CD14-positive monocyte (primary cell): ENCODE measurements at regions not wholly inside any gene's neighbourhood (a gene's known extent, or its start where the extent isn't known, plus 50 kb on each side); places are given as distances from the start of the nearest gene placed in this dataset.

ENCODE experiments used
- DNase-seq, 3 donors: peaks; one replicate each; pipeline ENCODE4 v3.0.0-alpha.2; 2011 to 2022
- H2AFZ ChIP-seq: 2 replicates; pipeline ENCODE4 v1.6.0; 2012; ENCODE audit warnings: mild to moderate bottlenecking, low read depth, low read length, inconsistent platforms; ENCODE audit not compliant: insufficient read depth, poor library complexity, severe bottlenecking
- H3K27ac ChIP-seq, 2 donors: 1 replicate in 1 of 2; 2 replicates in 1 of 2; pipeline ENCODE4 v1.5.1; 2012 to 2013; ENCODE audit warnings: low read length in 2 of 2, control low read depth in 1 of 2, inconsistent platforms in 1 of 2, low read depth in 1 of 2, mild to moderate bottlenecking in 1 of 2
- H3K27me3 ChIP-seq, 2 donors: one replicate each; pipeline versions ENCODE4 v1.6.0 to v1.6.1; 2011 to 2013; ENCODE audit warnings: low read length in 2 of 2; ENCODE audit not compliant: control insufficient read depth in 2 of 2, insufficient read depth in 2 of 2
- H3K36me3 ChIP-seq, 2 donors: replicated peaks in 1 of 2; 1 replicate in 1 of 2; 2 replicates in 1 of 2; pipeline versions ENCODE4 v1.5.1 to v1.6.1; 2012 to 2013; ENCODE audit warnings: low read length in 2 of 2, control low read depth in 1 of 2, inconsistent platforms in 1 of 2, mild to moderate bottlenecking in 1 of 2; ENCODE audit not compliant: insufficient read depth in 2 of 2, control insufficient read depth in 1 of 2
- H3K4me1 ChIP-seq, 2 donors: 1 replicate in 1 of 2; 2 replicates in 1 of 2; pipeline versions ENCODE4 v1.5.1 to v1.6.1; 2012 to 2013; ENCODE audit warnings: low read length in 2 of 2, control low read depth in 1 of 2, inconsistent platforms in 1 of 2, mild to moderate bottlenecking in 1 of 2, moderate library complexity in 1 of 2; ENCODE audit not compliant: insufficient read depth in 2 of 2, control insufficient read depth in 1 of 2
- H3K4me2 ChIP-seq: replicated peaks from 2 replicates; pipeline ENCODE3; 2012; ENCODE audit warnings: low read length, moderate library complexity, mild to moderate bottlenecking; ENCODE audit not compliant: poor library complexity, severe bottlenecking; ENCODE audit errors: extremely low read depth
- H3K4me3 ChIP-seq, 3 experiments: fragments of 200-600 bp in 1 of 3; sonication (generic) in 1 of 3; replicated peaks in 1 of 3; 1 replicate in 2 of 3; 2 replicates in 1 of 3; pipeline ENCODE4 v1.5.1; 2011 to 2013; ENCODE audit warnings: low read length in 3 of 3, mild to moderate bottlenecking in 3 of 3, control low read depth in 2 of 3, low read depth in 2 of 3, inconsistent platforms in 1 of 3, moderate library complexity in 1 of 3
- H3K79me2 ChIP-seq: 2 replicates; pipeline ENCODE4 v1.6.0; 2012; ENCODE audit warnings: mild to moderate bottlenecking, control low read depth, inconsistent platforms, low read length, moderate library complexity; ENCODE audit not compliant: insufficient read depth
- H3K9ac ChIP-seq: 2 replicates; pipeline ENCODE4 v1.6.0; 2017; ENCODE audit warnings: low read length, mild to moderate bottlenecking; ENCODE audit not compliant: insufficient read depth, poor library complexity, severe bottlenecking
- H3K9me3 ChIP-seq, 2 donors: replicated peaks in 1 of 2; 1 replicate in 1 of 2; 2 replicates in 1 of 2; pipeline versions ENCODE4 v1.5.1 to v1.6.1; 2012 to 2013; ENCODE audit warnings: low read length in 2 of 2, control low read depth in 1 of 2; ENCODE audit not compliant: control insufficient read depth in 1 of 2, insufficient read depth in 1 of 2
- H4K20me1 ChIP-seq: 2 replicates; pipeline ENCODE4 v1.6.0; 2012; ENCODE audit warnings: mild to moderate bottlenecking, low read length, control low read depth, moderate library complexity; ENCODE audit not compliant: insufficient read depth
- H3K27ac Mint-ChIP-seq, 7 donors: one replicate each; pipeline ENCODE4 v1.8.0; 2020; ENCODE audit warnings: mild to moderate bottlenecking in 7 of 7, mixed read lengths in 7 of 7, moderate library complexity in 6 of 7, inconsistent platforms in 2 of 7
- H3K27me3 Mint-ChIP-seq, 3 donors: one replicate each; pipeline ENCODE4 v1.8.0; 2021 to 2022; ENCODE audit warnings: low read depth in 3 of 3, mild to moderate bottlenecking in 3 of 3, mixed read lengths in 3 of 3, moderate library complexity in 3 of 3, inconsistent platforms in 1 of 3
- H3K36me3 Mint-ChIP-seq, 2 donors: one replicate each; pipeline ENCODE4 v1.8.0; 2020; ENCODE audit warnings: mixed read lengths in 2 of 2, inconsistent platforms in 1 of 2, mild to moderate bottlenecking in 1 of 2
- H3K4me1 Mint-ChIP-seq: one replicate; pipeline ENCODE4 v1.8.0; 2020; ENCODE audit warnings: mild to moderate bottlenecking, mixed read lengths
- H3K4me3 Mint-ChIP-seq, 2 donors: one replicate each; pipeline ENCODE4 v1.8.0; 2020; ENCODE audit warnings: mild to moderate bottlenecking in 2 of 2, mixed read lengths in 2 of 2, moderate library complexity in 1 of 2
- H3K9me3 Mint-ChIP-seq, 7 donors: one replicate each; pipeline ENCODE4 v1.8.0; 2020 to 2022; ENCODE audit warnings: mixed read lengths in 7 of 7, mild to moderate bottlenecking in 6 of 7, moderate library complexity in 6 of 7, inconsistent platforms in 2 of 7
- WGBS: methylation state at CpG from one replicate; pipeline ENCODE4 v1.1.5; 2013; ENCODE audit warnings: missing lambda C conversion rate; ENCODE audit not compliant: insufficient coverage; 5-methylcytosine and 5-hydroxymethylcytosine counted together
- intact Hi-C, 2 donors: fragments of 100-400 bp; cut with micrococcal nuclease; formaldehyde crosslinking; loops; one replicate each; pipeline versions ENCODE4 v1.15.0 to v1.15.1; 2023
- TF ChIP-seq, protein P1 (sequence below): fragments of 200-600 bp; IDR thresholded peaks from one replicate; pipeline ENCODE4 v1.8.0; 2022; ENCODE audit warnings: antibody characterized with exemption, mild to moderate bottlenecking

DNA sequence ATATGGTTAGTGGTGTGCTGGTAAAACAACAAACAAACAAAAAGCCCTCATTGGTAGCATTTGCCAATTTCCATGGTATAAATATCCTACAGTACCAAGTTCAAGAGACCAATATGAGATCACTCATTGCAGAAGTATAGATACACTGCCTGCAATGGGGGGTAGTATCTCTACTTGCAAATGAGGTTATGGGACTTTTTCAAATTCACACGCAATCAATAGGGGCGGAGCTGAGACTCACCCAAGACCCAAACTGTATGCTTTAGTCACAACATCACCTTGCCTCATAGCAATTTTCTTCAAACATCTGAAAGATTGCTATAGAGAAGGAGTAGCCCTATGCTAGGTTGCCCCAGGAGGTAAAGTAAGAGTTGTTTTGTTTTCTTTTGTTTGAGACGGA, 93.7 kb downstream of the VCPKMT start:
- no peaks in the 10 kb centered on the region for H4K20me1 ChIP-seq
- no peak for DNase-seq
- H3K4me3 ChIP-seq: no peak overlapping the region
- H3K27me3 ChIP-seq: no peaks in the 10 kb centered on the region
- peaks cover 11 to 17% of the 10 kb centered on the region in 2 donors for H3K4me1 ChIP-seq
- H3K36me3 ChIP-seq: no peaks in the 10 kb centered on the region
- H3K27ac ChIP-seq: no peak overlapping the region
- no peaks in the 10 kb centered on the region for H3K79me2 ChIP-seq
- no peak overlapping the region for H2AFZ ChIP-seq
- H3K9me3 ChIP-seq: peaks cover 9 to 15% of the 10 kb centered on the region in 2 donors
- H3K4me3 Mint-ChIP-seq: no peak overlapping the region
- peaks cover 18% of the 10 kb centered on the region for H3K4me1 Mint-ChIP-seq
- peaks cover 6 to 7% of the 10 kb centered on the region in 2 donors for H3K36me3 Mint-ChIP-seq
- peaks cover 0 to under 1% (median 0%) of the 10 kb centered on the region in 3 donors for H3K27me3 Mint-ChIP-seq
- intact Hi-C loops: no loop called here
- 100% methylated on average over 1 of the region's 3 CpGs for WGBS
- no peak overlapping the region for H3K9ac ChIP-seq
- H3K9me3 Mint-ChIP-seq: peaks cover 11 to 29% (median 17%) of the 10 kb centered on the region in 7 donors
- TF ChIP-seq, protein P1, sequence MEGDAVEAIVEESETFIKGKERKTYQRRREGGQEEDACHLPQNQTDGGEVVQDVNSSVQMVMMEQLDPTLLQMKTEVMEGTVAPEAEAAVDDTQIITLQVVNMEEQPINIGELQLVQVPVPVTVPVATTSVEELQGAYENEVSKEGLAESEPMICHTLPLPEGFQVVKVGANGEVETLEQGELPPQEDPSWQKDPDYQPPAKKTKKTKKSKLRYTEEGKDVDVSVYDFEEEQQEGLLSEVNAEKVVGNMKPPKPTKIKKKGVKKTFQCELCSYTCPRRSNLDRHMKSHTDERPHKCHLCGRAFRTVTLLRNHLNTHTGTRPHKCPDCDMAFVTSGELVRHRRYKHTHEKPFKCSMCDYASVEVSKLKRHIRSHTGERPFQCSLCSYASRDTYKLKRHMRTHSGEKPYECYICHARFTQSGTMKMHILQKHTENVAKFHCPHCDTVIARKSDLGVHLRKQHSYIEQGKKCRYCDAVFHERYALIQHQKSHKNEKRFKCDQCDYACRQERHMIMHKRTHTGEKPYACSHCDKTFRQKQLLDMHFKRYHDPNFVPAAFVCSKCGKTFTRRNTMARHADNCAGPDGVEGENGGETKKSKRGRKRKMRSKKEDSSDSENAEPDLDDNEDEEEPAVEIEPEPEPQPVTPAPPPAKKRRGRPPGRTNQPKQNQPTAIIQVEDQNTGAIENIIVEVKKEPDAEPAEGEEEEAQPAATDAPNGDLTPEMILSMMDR: no peak
- H3K4me2 ChIP-seq: no peak overlapping the region
- no peak overlapping the region for H3K27ac Mint-ChIP-seq

DNA sequence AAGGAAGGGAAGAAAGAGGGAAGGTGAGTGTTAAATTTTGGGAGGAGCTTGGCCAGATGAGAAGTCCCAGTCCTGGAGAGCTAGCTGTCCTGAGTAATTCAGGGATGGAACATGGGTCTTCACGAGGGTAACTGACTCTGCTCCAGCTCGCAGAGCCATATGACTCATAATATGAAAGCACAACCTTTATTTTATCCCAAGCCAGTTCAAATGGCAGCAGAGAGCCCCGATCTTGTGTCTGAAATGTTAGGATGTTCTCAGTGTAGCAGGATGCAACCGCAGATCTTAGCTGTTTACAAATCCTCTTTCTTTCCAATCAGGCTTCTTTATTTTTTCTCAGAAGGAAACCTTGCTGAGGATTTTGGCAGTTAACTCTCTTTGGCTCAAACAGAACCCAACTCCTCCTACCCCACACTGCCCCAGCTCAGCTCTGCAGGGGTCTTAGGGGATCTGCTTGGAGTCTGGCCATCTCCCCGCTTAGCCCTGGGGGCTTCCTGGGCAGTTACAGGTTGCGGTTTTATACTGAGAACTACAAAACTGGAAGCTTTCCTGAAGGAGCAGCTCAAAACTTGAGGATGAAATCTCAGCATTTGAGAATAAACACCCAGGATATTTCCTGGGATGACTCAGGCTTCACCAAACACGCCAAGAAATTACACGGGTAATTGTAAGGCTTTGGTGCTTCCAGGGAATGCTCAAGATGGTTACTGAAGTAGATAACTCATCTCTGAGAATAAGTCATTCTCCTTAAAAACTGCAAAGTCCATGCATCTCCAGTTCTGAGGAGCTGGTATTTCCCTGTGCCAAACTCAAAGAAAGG, 92.5 kb downstream of the VCPKMT start:
- TF ChIP-seq, protein P1: no peak
- Mint-ChIP-seq H3K4me3 (no peak overlapping the region), H3K9me3 (peaks cover 11 to 29% (median 17%) of the 10 kb centered on the region in 7 donors), H3K27me3 (peaks cover 0 to 1% (median 0%) of the 10 kb centered on the region in 3 donors), H3K36me3 (peaks cover 6 to 10% of the 10 kb centered on the region in 2 donors), H3K4me1 (peaks cover 18% of the 10 kb centered on the region), H3K27ac (peak overlapping the region in 1 of 7 donors; percentile 14)
- H3K4me2 ChIP-seq: no peak overlapping the region
- no peaks in the 10 kb centered on the region for H4K20me1 ChIP-seq
- WGBS: 100% methylated on average over 3 of the region's 8 CpGs
- H3K9ac ChIP-seq: no peak overlapping the region
- H3K9me3 ChIP-seq: peaks cover 9 to 15% of the 10 kb centered on the region in 2 donors
- no peaks in the 10 kb centered on the region for H3K79me2 ChIP-seq
- H3K27me3 ChIP-seq: no peaks in the 10 kb centered on the region
- intact Hi-C loops: loop anchor here in 1 of 2 donors (2.0 kb wide), 1 partner anchor 13 kb away; no protein-coding TSS in a partner anchor
- no peak overlapping the region for H3K4me3 ChIP-seq
- no peaks in the 10 kb centered on the region for H3K36me3 ChIP-seq
- H3K27ac ChIP-seq: no peak overlapping the region
- peaks cover 11 to 17% of the 10 kb centered on the region in 2 donors for H3K4me1 ChIP-seq
- no peak for DNase-seq
- H2AFZ ChIP-seq: no peak overlapping the region
